MM.1S (cell line): ENCODE measurements at regions not wholly inside any gene's neighbourhood (a gene's known extent, or its start where the extent isn't known, plus 50 kb on each side); places are given as distances from the start of the nearest gene placed in this dataset.

Experiments
- DNase-seq: peaks from one replicate; pipeline ENCODE4 v3.0.0-alpha.2; 2015
- H2AFZ ChIP-seq: fragments of 300-600 bp; sonication (generic); 2 replicates; pipeline ENCODE4 v1.6.0; 2016; ENCODE audit warnings: antibody characterized with exemption, low read length
- H3F3A ChIP-seq: fragments of 300-600 bp; sonication (generic); 2 replicates; pipeline ENCODE4 v1.6.1; 2016; ENCODE audit warnings: mild to moderate bottlenecking, antibody characterized with exemption, low read length, moderate library complexity, mixed read lengths; ENCODE audit not compliant: insufficient read depth
- H3K27ac ChIP-seq: fragments of 300-600 bp; sonication (generic); 2 replicates; pipeline ENCODE4 v1.5.1; 2016; ENCODE audit warnings: mild to moderate bottlenecking, low read length
- H3K27me3 ChIP-seq: fragments of 300-600 bp; sonication (generic); replicated peaks from 2 replicates; pipeline ENCODE4 v1.6.0; 2016; ENCODE audit warnings: low read length; ENCODE audit not compliant: insufficient read depth
- H3K36me3 ChIP-seq: fragments of 300-600 bp; sonication (generic); replicated peaks from 2 replicates; pipeline ENCODE4 v1.6.1; 2016; ENCODE audit warnings: mild to moderate bottlenecking, low read length, mixed read lengths; ENCODE audit not compliant: insufficient read depth
- H3K4me1 ChIP-seq: fragments of 300-600 bp; sonication (generic); 2 replicates; pipeline ENCODE4 v1.6.1; 2016; ENCODE audit warnings: low read length, mixed read lengths
- H3K4me2 ChIP-seq: fragments of 300-600 bp; sonication (generic); 2 replicates; pipeline ENCODE4 v1.6.0; 2016; ENCODE audit warnings: low read depth, low read length
- H3K4me3 ChIP-seq: fragments of 300-600 bp; sonication (generic); 2 replicates; pipeline ENCODE4 v1.5.1; 2016; ENCODE audit warnings: low read length, mixed read lengths
- H3K79me2 ChIP-seq: fragments of 300-600 bp; sonication (generic); 2 replicates; pipeline ENCODE4 v1.6.1; 2016; ENCODE audit warnings: mixed run types, low read length, mixed read lengths
- H3K9ac ChIP-seq: fragments of 300-600 bp; sonication (generic); 2 replicates; pipeline ENCODE4 v1.6.1; 2016; ENCODE audit warnings: low read length, mixed read lengths
- H3K9me2 ChIP-seq: fragments of 300-600 bp; sonication (generic); replicated peaks from 2 replicates; pipeline ENCODE4 v1.6.1; 2016; ENCODE audit warnings: mild to moderate bottlenecking, low read length, mixed read lengths; ENCODE audit not compliant: insufficient read depth
- H3K9me3 ChIP-seq: fragments of 300-600 bp; sonication (generic); replicated peaks from 2 replicates; pipeline ENCODE4 v1.6.1; 2016; ENCODE audit warnings: mild to moderate bottlenecking, low read length, mixed read lengths; ENCODE audit not compliant: insufficient read depth
- H4K20me1 ChIP-seq: fragments of 300-600 bp; sonication (generic); 2 replicates; pipeline ENCODE4 v1.6.1; 2016; ENCODE audit warnings: mild to moderate bottlenecking, low read length, moderate library complexity, mixed read lengths; ENCODE audit not compliant: insufficient read depth
- EZH2 ChIP-seq: fragments of 300-600 bp; sonication (generic); optimal IDR thresholded peaks from 2 replicates; pipeline ENCODE3; 2017; ENCODE audit warnings: low read depth, mild to moderate bottlenecking, antibody characterized with exemption, low read length, mixed read lengths
- EZH2phosphoT487 ChIP-seq: fragments of 300-600 bp; sonication (generic); IDR thresholded peaks from 2 replicates; pipeline ENCODE4 v1.6.1; 2018; ENCODE audit warnings: antibody characterized with exemption, low read length
- TF ChIP-seq, protein P1 (sequence below): fragments of 300-600 bp; sonication (generic); IDR thresholded peaks from 2 replicates; pipeline ENCODE4 v1.5.1; 2016; ENCODE audit warnings: antibody characterized with exemption, low read length, mixed read lengths

DNA sequence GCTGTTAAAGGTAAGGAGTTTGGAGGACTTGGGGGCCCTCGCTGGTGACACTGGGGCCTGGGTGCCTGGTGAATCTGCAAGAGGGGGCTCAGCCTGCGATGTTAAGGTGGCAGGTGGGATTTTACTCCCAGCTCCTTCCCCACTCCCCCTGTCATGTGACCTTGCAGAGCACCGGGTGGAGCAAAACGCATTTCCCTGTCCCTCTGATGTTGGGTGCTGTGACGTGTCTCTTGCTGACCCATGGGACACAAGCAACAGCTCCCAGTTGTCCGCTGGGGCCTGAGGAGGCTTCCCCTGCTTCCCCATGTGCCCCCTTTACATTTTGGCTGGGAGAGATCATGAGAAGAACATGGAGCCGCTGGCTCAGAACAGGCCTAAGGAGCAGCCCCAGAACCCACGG lies 319.0 kb downstream of the MATN1 start:
- Histone ChIP-seq H3K4me2 (no peak overlapping the region), H3K9me3 (no peaks in the 10 kb centered on the region), H3K4me3 (no peak overlapping the region), H3K27ac (no peak overlapping the region), H3K79me2 (no peaks in the 10 kb centered on the region), H3F3A (no peaks in the 10 kb centered on the region), H3K36me3 (no peaks in the 10 kb centered on the region), H3K27me3 (peaks cover 86% of the 10 kb centered on the region), H3K9ac (no peak overlapping the region), H3K4me1 (no peaks in the 10 kb centered on the region), H2AFZ (no peak overlapping the region), H3K9me2 (no peaks in the 10 kb centered on the region), H4K20me1 (no peaks in the 10 kb centered on the region)
- DNase-seq, result no peak
- TF ChIP-seq EZH2phosphoT487 (no peak), EZH2 (no peak)
- TF ChIP-seq, protein P1, sequence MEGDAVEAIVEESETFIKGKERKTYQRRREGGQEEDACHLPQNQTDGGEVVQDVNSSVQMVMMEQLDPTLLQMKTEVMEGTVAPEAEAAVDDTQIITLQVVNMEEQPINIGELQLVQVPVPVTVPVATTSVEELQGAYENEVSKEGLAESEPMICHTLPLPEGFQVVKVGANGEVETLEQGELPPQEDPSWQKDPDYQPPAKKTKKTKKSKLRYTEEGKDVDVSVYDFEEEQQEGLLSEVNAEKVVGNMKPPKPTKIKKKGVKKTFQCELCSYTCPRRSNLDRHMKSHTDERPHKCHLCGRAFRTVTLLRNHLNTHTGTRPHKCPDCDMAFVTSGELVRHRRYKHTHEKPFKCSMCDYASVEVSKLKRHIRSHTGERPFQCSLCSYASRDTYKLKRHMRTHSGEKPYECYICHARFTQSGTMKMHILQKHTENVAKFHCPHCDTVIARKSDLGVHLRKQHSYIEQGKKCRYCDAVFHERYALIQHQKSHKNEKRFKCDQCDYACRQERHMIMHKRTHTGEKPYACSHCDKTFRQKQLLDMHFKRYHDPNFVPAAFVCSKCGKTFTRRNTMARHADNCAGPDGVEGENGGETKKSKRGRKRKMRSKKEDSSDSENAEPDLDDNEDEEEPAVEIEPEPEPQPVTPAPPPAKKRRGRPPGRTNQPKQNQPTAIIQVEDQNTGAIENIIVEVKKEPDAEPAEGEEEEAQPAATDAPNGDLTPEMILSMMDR, result no peak

DNA sequence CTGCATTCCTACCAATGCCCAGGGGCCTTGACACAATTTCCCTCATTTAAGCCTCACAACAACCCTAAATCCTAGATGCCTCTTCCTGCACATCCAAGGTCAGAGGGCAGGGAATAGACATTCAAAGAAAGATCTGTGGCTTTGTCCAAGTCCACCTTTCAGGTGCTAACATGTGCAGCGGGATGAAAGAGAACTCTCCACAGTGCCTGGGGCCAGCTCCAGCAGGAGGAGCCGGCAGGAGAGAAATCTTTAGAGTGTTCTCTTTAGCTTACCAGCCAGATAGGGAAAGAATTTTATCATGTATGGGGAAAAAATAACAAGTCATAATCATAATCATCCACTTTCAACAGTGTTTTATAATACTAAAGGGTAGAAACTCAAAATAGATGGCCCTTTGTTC lies 319.7 kb downstream of the MATN1 start:
- no peaks in the 10 kb centered on the region for H3K9me2 ChIP-seq
- no peak overlapping the region for H3K9ac ChIP-seq
- no peaks in the 10 kb centered on the region for H4K20me1 ChIP-seq
- TF ChIP-seq EZH2phosphoT487, result no peak
- no peak for TF ChIP-seq EZH2
- TF ChIP-seq, protein P1, result no peak
- H3K4me3 ChIP-seq, result no peak overlapping the region
- no peaks in the 10 kb centered on the region for H3F3A ChIP-seq
- H3K79me2 ChIP-seq, result no peaks in the 10 kb centered on the region
- no peak overlapping the region for H2AFZ ChIP-seq
- H3K4me2 ChIP-seq, result no peak overlapping the region
- H3K36me3 ChIP-seq, result no peaks in the 10 kb centered on the region
- H3K27ac ChIP-seq, result no peak overlapping the region
- H3K9me3 ChIP-seq, result no peaks in the 10 kb centered on the region
- H3K27me3 ChIP-seq, result peaks cover 84% of the 10 kb centered on the region
- H3K4me1 ChIP-seq, result no peaks in the 10 kb centered on the region
- DNase-seq, result no peak

GRCh38 chr1:30403061-30403645 lies 320.2 kb downstream of the MATN1 start:
- Histone ChIP-seq H3K4me1 (no peaks in the 10 kb centered on the region), H3K9me3 (no peaks in the 10 kb centered on the region), H3F3A (no peaks in the 10 kb centered on the region), H3K4me3 (no peak overlapping the region), H3K27ac (no peak overlapping the region), H4K20me1 (no peaks in the 10 kb centered on the region), H3K4me2 (no peak overlapping the region), H3K27me3 (peaks cover 83% of the 10 kb centered on the region), H3K36me3 (no peaks in the 10 kb centered on the region), H2AFZ (no peak overlapping the region), H3K79me2 (no peaks in the 10 kb centered on the region), H3K9ac (no peak overlapping the region), H3K9me2 (no peaks in the 10 kb centered on the region)
- DNase-seq, result no peak
- no peak for TF ChIP-seq EZH2phosphoT487
- TF ChIP-seq, protein P1, result no peak
- no peak for TF ChIP-seq EZH2
